Medulla oblongata (tissue), 1 donor: ENCODE measurements at regions not wholly inside any gene's neighbourhood (a gene's known extent, or its start where the extent isn't known, plus 50 kb on each side); places are given as distances from the start of the nearest gene placed in this dataset.
"Not testable (repeated sequence)": the region's sequence is repeated elsewhere in the genome, so short reads cannot be mapped to it uniquely, and the experiment has no call there.

ENCODE experiments used
- DNase-seq: peaks from one replicate; pipeline ENCODE4 v3.0.0-alpha.2; 2015; ENCODE audit errors: extremely low spot score

- DNase-seq: no peak
These were observed 92.7 kb downstream of the C12orf75 start for GRCh38 chr12:105423237-105423636.

GRCh38 chr12:105423921-105424320 is 93.4 kb downstream of the C12orf75 start:
- no peak for DNase-seq

GRCh38 chr12:105425254-105426174 is 95.0 kb downstream of the C12orf75 start:
- no peak for DNase-seq

GRCh38 chr12:105426766-105427165 is 96.3 kb downstream of the C12orf75 start:
- no peak for DNase-seq

DNA sequence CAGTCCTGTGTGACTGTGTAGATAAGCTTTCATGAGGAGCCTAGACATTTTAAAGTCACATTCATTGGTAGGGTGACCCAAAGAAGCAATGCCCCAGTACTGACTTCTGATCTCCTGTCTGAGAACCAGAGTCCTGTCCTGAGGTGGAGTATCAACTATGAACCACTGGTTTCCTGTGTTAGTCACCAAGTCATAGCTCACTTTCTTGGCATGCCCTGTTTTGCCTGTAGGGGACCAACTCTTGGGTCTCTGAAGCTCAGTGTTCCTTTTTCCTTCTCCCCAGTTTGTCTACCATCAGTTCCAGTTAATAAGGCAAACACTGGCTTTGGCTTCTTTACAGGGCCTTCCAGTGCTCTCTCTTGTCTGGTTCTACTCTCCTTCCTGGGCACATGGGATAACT is 97.4 kb downstream of the C12orf75 start:
- no peak for DNase-seq

DNA sequence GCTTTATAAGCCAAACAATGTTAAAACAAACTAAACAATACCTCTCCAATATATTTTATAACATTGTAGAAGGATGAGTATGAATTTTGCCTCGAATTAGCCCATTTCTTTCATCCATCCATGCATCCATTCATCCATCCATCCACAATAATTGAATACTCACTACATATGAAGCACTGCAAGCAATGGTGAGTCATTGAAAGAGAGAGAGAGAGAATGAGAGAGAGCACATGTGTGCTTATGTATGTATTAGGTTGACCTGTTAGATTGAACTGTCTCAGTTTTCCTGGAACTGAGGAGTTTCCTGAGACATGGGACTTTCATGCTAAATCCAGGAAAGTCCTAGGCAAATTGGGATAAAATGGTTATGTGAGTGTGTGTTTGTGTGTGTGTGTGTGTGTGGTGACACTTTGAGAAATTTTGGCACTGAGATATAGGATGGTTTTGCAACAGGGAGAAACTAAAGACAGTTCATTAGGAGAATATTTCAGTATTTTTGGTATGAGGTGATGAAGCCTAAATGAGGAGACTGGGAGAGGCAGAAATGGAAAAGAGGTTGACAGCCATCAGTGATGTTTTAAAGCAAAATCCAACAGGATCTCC is 98.4 kb downstream of the C12orf75 start:
- no peak for DNase-seq

DNA sequence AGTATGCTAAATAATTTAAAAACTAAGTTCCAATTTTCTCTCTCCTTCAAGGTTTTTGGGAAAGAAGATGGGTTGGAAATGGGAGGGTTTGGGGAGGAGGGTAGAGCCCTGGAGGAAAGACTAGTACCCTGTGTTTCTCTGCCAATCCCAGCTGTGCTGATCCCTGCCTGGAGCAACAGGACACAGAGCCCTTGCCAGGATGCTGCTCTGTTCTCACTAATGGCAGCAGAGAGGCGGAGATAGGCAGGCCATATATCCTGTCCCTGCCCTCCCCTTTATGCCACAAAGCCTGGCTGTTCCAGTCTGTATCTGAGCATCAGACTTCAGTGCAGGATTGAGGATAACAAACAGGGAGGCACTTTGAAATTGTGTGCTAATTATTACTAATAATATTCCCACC is 99.0 kb downstream of the C12orf75 start:
- DNase-seq: no peak

DNA sequence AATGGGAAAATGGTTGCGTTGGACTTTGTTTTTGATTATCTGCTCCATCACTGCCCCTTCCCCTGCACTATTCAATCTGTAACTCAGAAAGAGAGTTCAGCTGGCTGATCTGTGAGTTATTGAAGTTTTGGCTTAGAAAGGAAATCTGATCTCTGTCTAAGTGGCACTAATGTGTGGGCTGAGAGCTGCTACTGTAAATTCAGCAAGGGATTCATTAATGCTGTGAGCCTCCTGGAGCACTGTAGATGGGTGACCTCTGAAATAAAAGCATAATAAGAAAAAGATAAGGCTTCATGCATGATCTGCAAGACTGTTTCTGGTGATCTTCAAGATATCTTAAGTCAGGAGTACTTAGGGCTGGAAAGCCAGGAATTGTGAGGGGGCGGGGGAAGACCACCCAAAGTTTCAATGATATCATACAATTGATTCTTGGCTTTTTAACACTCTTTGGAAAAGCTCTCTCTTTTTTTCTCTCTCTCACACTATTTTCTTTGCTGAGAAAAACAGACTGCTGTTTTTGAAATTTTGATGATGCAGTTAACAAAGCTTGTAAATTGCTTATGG is 101.1 kb downstream of the C12orf75 start:
- DNase-seq: no peak

GRCh38 chr12:105433804-105434203 is 103.3 kb downstream of the C12orf75 start:
- no peak for DNase-seq

- DNase-seq: no peak
These were observed 106.1 kb downstream of the C12orf75 start for GRCh38 chr12:105436636-105437035.

- no peak for DNase-seq
These were observed 109.7 kb downstream of the C12orf75 start for GRCh38 chr12:105440037-105440664.

DNA sequence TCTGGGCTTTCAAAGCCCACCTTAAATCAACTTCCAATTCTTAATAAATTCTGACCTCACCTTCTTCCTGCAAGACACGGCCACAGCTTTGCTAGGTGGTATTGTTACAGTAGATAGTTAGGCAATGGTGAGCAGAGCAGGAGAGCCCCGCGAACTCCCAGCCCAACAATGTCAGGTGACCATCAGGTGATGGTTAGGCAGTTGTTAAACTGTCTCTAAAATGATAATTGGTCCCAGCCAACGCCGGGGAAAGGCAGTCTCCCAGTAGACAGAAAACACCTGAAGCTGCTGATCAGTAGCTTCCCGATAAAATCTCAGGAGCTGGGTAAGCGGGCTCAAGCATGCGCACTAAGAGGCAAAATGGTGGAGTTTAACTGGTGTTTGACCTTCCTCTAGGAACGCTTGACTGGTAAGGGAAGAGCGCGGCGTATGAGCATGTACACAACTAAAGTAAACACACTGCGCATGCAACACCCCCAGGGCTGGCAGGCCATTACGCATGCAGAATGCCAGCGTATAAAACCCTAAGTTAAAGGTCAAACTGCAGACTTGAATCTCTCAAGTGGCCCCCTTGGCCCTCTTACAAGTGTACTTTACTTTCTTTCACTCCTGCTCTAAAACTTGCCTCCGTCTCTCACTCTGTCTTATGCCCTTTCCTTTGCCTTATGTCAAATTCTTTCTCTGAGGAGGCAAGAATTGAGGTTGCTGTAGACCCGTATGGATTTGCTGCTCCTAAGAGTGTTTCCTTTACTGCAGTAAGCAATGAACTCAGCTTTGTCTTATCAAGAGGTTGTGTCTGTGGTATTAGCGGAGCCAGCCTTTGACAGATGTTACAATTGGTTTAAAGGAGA is 113.5 kb downstream of the C12orf75 start:
- no peak for DNase-seq

DNA sequence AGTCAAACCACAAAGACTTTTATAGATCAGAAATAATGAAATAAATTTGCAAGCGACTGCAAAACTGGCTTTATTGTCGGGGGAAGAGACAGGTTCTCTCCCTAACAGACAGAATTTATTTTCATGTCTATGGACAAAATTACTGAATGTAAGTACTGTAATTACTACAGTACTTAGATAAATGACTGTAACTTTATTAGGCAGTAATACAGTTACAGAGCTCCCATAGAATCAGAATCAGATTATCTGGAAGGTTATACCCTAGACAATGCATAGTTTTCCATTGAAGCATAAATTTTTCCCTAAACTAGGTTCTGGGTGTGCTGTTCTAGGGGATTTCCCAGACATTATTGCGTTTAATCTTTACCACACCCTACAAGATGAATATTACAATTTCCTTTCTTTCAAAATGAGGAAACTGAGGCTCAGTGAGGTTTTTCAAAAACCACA is 114.2 kb downstream of the C12orf75 start:
- DNase-seq: no peak

DNA sequence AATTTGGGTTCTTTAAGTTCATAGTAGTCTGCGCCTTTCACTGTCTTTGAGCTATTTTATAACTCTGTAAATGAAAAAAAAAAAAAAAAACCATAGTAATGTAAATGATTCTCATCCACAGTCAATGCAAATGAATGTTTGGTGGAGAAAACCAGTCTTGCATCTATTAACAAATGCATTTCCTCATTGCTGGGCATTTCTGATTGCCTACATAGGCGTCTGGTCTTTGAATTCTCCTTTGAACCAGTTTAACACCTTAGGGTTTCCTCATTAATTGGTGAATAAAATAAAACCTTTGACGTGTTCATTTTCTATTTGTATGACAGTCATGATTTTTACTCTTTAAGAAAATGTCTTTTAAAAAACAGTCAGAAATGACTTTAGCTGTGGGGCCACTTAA is 114.8 kb downstream of the C12orf75 start:
- no peak for DNase-seq

DNA sequence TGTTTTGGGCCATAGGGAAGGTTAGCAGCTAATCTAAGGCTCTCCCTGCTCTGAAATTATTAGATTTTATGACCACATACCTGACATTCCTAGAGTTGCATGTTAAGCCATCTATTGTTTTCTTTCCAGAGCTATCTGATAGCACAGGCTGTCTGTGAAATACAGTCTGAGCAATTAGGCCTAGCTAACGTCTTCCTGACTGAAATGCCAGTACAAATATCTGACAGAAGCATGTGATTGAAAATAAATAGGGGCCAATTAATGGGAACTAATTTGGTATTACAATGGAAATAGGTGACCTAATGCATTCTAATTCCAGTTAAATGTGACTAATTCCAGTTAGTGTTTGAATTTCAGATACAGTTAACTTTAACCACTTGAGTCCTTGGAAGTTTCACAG is 115.2 kb downstream of the C12orf75 start:
- no peak for DNase-seq

DNA sequence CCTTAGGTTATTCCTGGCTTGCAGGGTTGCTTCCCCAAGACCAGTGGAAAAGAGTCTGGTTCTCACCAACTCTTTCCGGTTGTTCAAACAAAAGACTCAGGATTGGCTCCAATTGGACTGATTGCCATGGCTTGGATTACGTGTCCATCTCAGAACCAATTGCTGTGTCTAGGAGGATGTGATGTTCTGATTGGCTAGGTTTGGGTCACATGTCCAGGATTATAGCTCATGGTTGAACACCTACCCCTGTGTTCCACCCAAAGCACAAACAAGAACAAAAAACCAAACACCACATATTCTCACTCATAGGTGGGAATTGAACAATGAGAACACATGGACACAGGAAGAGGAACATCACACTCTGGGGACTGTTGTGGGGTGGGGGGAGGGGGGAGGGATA is 116.0 kb downstream of the C12orf75 start:
- not testable (repeated sequence) for DNase-seq

DNA sequence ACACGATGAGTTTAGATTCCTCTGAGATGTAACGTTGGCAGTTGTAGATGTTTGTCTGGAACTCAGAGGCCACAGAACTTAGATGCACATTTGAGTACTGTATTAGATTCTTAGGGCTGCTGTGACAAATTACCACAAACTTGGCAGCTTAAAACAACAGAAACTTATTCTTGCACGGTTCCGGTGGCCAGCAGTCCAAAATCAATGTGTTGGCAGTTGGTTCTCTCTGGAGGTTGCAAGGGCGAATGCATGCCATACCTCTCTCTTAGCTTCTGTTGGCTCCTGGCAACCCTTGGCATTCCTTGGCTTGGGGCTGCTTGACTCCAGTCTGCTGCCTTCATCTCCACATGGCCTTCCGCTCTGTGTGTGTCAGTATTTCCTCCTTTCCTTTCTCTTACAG is 118.9 kb downstream of the C12orf75 start:
- no peak for DNase-seq

GRCh38 chr12:105451211-105451610 is 120.7 kb downstream of the C12orf75 start:
- no peak for DNase-seq

DNA sequence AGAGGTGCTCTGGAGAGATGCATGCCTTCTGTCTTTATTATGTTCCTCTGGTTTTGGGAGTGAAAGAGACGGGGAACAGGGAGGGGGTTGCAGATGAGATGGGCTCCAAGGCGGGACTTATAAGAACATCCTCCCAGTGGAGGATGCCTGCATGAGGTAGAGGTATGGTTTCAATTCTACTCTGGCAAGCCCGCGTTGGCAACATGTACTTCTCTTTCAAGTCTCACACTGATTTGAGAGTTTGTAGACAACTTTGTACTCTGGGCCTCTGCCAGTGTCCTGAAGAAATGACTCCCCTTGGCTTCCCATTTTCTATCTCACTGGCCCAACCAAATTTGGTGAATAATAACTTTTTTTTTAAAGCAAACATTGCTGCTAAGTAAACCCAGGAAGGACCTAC is 121.3 kb downstream of the C12orf75 start:
- no peak for DNase-seq

DNA sequence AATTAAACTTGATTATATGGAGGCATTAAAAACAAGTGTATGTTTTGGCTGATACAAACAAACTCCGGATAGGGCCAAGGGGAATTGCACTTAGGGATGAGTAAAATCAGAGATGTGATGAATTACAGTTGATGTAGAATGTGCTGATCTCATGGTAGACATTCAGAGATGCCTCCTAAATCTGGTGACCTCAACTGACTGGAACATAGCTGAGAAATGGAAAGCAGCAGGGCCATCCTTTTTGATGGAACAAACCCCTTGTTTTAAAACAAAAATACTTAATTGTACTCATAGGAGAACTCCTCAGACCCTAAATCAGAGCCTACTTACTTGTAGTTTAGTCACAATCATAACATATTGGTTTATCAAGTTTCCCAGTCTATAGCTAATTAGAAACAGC is 122.8 kb downstream of the C12orf75 start:
- no peak for DNase-seq

DNA sequence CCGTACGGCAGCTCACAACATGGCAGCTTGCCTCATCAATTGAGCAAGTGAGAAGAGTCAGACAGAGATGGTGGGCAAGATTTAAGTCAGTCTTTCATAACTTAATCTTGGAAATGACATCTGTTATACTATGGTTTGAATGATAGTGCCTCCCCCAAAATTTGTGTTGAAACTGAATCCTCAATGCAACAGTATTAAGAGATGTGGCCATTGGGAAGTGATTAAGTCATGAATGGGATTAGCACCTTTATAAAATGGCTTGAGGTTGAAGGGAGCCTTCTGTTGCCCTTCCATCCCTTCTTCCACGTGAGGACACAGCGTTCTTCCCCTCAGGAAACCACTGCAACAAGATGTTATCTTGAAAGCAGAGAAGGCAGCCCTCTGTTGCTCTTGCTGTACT is 124.2 kb downstream of the C12orf75 start:
- no peak for DNase-seq
